H1 (cell line): ENCODE measurements at regions not wholly inside any gene's neighbourhood (a gene's known extent, or its start where the extent isn't known, plus 50 kb on each side); places are given as distances from the start of the nearest gene placed in this dataset.

Source experiments
- CTCF ChIA-PET: fragments of 300-600 bp; sonication (Branson Sonifier 250); formaldehyde crosslinking; loops from one replicate; lab custom pipeline; 2021; ENCODE audit not compliant: partially characterized antibody; lab: Charles Lee
- POLR2A ChIA-PET: fragments of 300-600 bp; sonication (Branson Sonifier 250); formaldehyde crosslinking; loops from one replicate; lab custom pipeline; 2021; ENCODE audit warnings: inconsistent platforms; ENCODE audit not compliant: partially characterized antibody; lab: Charles Lee
- DNase-seq, 2 experiments: peaks; one replicate each; pipeline versions ENCODE4 v3.0.0 to v3.0.0-alpha.2; 2010 to 2022; ENCODE audit warnings: low spot score in 2 of 2, low read depth in 1 of 2, mixed read lengths in 1 of 2
- FAIRE-seq: peaks from 2 replicates; lab custom pipeline; 2011; peaks lifted over from hg19 to GRCh38; lab: Jason Lieb, UNC
- H2AFZ ChIP-seq: 2 replicates; pipeline ENCODE4 v1.8.1; 2012; ENCODE audit warnings: low read length, inconsistent platforms
- H2AK5ac ChIP-seq: 2 replicates; pipeline ENCODE4 v1.6.1; 2013; ENCODE audit warnings: low read depth, low read length
- H2BK120ac ChIP-seq: replicated peaks from 2 replicates; pipeline ENCODE3; 2013; ENCODE audit warnings: low read depth, low read length, inconsistent platforms
- H2BK12ac ChIP-seq: 2 replicates; pipeline ENCODE4 v1.6.1; 2013; ENCODE audit warnings: low read depth, low read length
- H2BK15ac ChIP-seq: 2 replicates; pipeline ENCODE4 v1.6.1; 2013; ENCODE audit warnings: low read length
- H2BK20ac ChIP-seq: 2 replicates; pipeline ENCODE4 v1.6.1; 2013; ENCODE audit warnings: low read length
- H2BK5ac ChIP-seq: 2 replicates; pipeline ENCODE4 v1.6.1; 2013; ENCODE audit warnings: low read depth, low read length
- H3K14ac ChIP-seq: 2 replicates; pipeline ENCODE4 v1.6.1; 2013; ENCODE audit warnings: inconsistent platforms; ENCODE audit not compliant: insufficient read length
- H3K18ac ChIP-seq: 2 replicates; pipeline ENCODE4 v1.6.1; 2013; ENCODE audit warnings: low read length; ENCODE audit errors: extremely low read depth
- H3K23ac ChIP-seq: 2 replicates; pipeline ENCODE4 v1.6.1; 2013; ENCODE audit warnings: inconsistent platforms; ENCODE audit not compliant: insufficient read length
- H3K23me2 ChIP-seq: 2 replicates; pipeline ENCODE4 v1.6.1; 2013; ENCODE audit warnings: low read depth, low read length
- H3K27ac ChIP-seq: 2 replicates; pipeline ENCODE4 v1.6.1; 2011; ENCODE audit warnings: low read depth, low read length, inconsistent platforms
- H3K27me3 ChIP-seq, 4 experiments: replicated peaks in 1 of 4; 1 replicate in 1 of 4; 2 replicates in 3 of 4; pipeline versions ENCODE4 v1.6.1 to v1.8.1; 2011 to 2013; ENCODE audit warnings: low read length in 3 of 4, mild to moderate bottlenecking in 3 of 4, inconsistent platforms in 2 of 4, mixed read lengths in 2 of 4, moderate library complexity in 1 of 4; ENCODE audit not compliant: control insufficient read depth in 3 of 4, insufficient read depth in 3 of 4; ENCODE audit errors: extremely low read depth in 1 of 4
- H3K36me3 ChIP-seq, 4 experiments: 2 replicates each; pipeline versions ENCODE4 v1.6.1 to v1.8.1; 2011 to 2013; ENCODE audit warnings: mild to moderate bottlenecking in 4 of 4, low read length in 3 of 4, moderate library complexity in 2 of 4, control low read depth in 1 of 4, inconsistent platforms in 1 of 4; ENCODE audit not compliant: insufficient read depth in 4 of 4, control insufficient read depth in 2 of 4
- H3K4ac ChIP-seq: replicated peaks from 2 replicates; pipeline ENCODE3; 2013; ENCODE audit warnings: low read length, low read depth, mixed read lengths, inconsistent platforms; ENCODE audit not compliant: insufficient read length
- H3K4me1 ChIP-seq, 4 experiments: replicated peaks in 1 of 4; 1 replicate in 1 of 4; 2 replicates in 3 of 4; pipeline versions ENCODE4 v1.6.1 to v1.8.1; 2011 to 2013; ENCODE audit warnings: low read length in 3 of 4, inconsistent platforms in 2 of 4, mixed read lengths in 1 of 4; ENCODE audit not compliant: insufficient read depth in 4 of 4, control insufficient read depth in 3 of 4
- H3K4me2 ChIP-seq, 2 experiments: 2 replicates each; pipeline versions ENCODE4 v1.6.1 to v1.8.1; 2011 to 2013; ENCODE audit warnings: low read depth in 2 of 2, low read length in 2 of 2, control low read depth in 1 of 2, inconsistent platforms in 1 of 2, mild to moderate bottlenecking in 1 of 2; ENCODE audit not compliant: insufficient read depth in 1 of 2
- H3K4me3 ChIP-seq, 4 experiments: fragments of 200-600, 300-600 bp in 1 of 4; sonication (generic), shearing (Covaris generic), sonication (Bioruptor Twin) in 1 of 4; 2 replicates each; pipeline versions ENCODE4 v1.5.1 to v1.8.1; 2011 to 2016; ENCODE audit warnings: low read length in 4 of 4, low read depth in 3 of 4, control low read depth in 2 of 4, inconsistent platforms in 2 of 4, mild to moderate bottlenecking in 2 of 4, mixed read lengths in 1 of 4, moderate library complexity in 1 of 4; ENCODE audit not compliant: insufficient read depth in 2 of 4; ENCODE audit errors: extremely low read depth in 1 of 4
- H3K56ac ChIP-seq: replicated peaks from 2 replicates; pipeline ENCODE3; 2013; ENCODE audit warnings: low read depth, mild to moderate bottlenecking, mixed read lengths, low read length, inconsistent platforms; ENCODE audit not compliant: insufficient read length
- H3K79me1 ChIP-seq: 2 replicates; pipeline ENCODE4 v1.6.1; 2013; ENCODE audit warnings: low read depth, low read length, control low read depth
- H3K79me2 ChIP-seq, 2 experiments: 2 replicates each; pipeline versions ENCODE4 v1.6.1 to v1.8.1; 2012 to 2013; ENCODE audit warnings: low read length in 2 of 2, mild to moderate bottlenecking in 2 of 2, inconsistent platforms in 1 of 2; ENCODE audit not compliant: insufficient read depth in 2 of 2, control insufficient read depth in 1 of 2
- H3K9ac ChIP-seq, 4 experiments: replicated peaks in 1 of 4; 1 replicate in 1 of 4; 2 replicates in 3 of 4; pipeline versions ENCODE4 v1.6.1 to v1.8.1; 2011 to 2013; ENCODE audit warnings: low read depth in 3 of 4, low read length in 3 of 4, control low read depth in 2 of 4, mild to moderate bottlenecking in 2 of 4, moderate library complexity in 2 of 4, inconsistent platforms in 1 of 4; ENCODE audit errors: extremely low read depth in 1 of 4
- H3K9me3 ChIP-seq, 2 experiments: 2 replicates each; pipeline versions ENCODE4 v1.6.1 to v1.8.1; 2012 to 2013; ENCODE audit warnings: mild to moderate bottlenecking in 2 of 2, moderate library complexity in 2 of 2, control low read depth in 1 of 2, inconsistent platforms in 1 of 2, low read depth in 1 of 2, low read length in 1 of 2, mixed read lengths in 1 of 2; ENCODE audit not compliant: insufficient read depth in 2 of 2
- H4K20me1 ChIP-seq, 2 experiments: replicated peaks in 1 of 2; 2 replicates each; pipeline versions ENCODE3 to v1.8.1; 2011 to 2013; ENCODE audit warnings: inconsistent platforms in 2 of 2, low read length in 2 of 2, mild to moderate bottlenecking in 1 of 2; ENCODE audit not compliant: insufficient read depth in 2 of 2, control insufficient read depth in 1 of 2
- H4K5ac ChIP-seq: 2 replicates; pipeline ENCODE4 v1.6.1; 2013; ENCODE audit warnings: low read length, low read depth, mixed read lengths, inconsistent platforms; ENCODE audit not compliant: insufficient read length
- H4K8ac ChIP-seq: 2 replicates; pipeline ENCODE4 v1.8.0; 2013; ENCODE audit warnings: mild to moderate bottlenecking, moderate library complexity, low read length, inconsistent platforms; ENCODE audit not compliant: insufficient read depth; ENCODE audit errors: extremely low read depth
- H4K91ac ChIP-seq: replicated peaks from 2 replicates; pipeline ENCODE3; 2013; ENCODE audit warnings: low read length, mixed read lengths, inconsistent platforms; ENCODE audit not compliant: insufficient read length
- CBX5 ChIP-seq: fragments of 300-800, 300-1000 bp; sonication (generic); IDR thresholded peaks from 2 replicates; pipeline ENCODE4 v1.7.1; 2016; ENCODE audit warnings: antibody characterized with exemption, low read length, low read depth
- E2F6 ChIP-seq: IDR thresholded peaks from 2 replicates; pipeline ENCODE4 v1.6.1; 2012; ENCODE audit warnings: inconsistent platforms
- RNF2 ChIP-seq: fragments of 200-900, 300-1000 bp; sonication (generic); IDR thresholded peaks from 2 replicates; pipeline ENCODE4 v1.7.1; 2016; ENCODE audit warnings: borderline replicate concordance, low read depth, mild to moderate bottlenecking, antibody characterized with exemption, low read length; ENCODE audit not compliant: poor library complexity, severe bottlenecking; ENCODE audit errors: missing control alignments
- RXRA ChIP-seq: IDR thresholded peaks from 2 replicates; pipeline ENCODE4 v1.6.1; 2011; ENCODE audit warnings: low read depth, mild to moderate bottlenecking, low read length, moderate library complexity; ENCODE audit not compliant: insufficient read depth
- SIN3A ChIP-seq, 2 experiments: IDR thresholded peaks in 1 of 2; conservative IDR thresholded peaks in 1 of 2; 2 replicates each; pipeline ENCODE4 v1.6.1; 2011 to 2012; ENCODE audit warnings: low read length in 2 of 2, improper control_type of control experiment in 1 of 2, low read depth in 1 of 2, mild to moderate bottlenecking in 1 of 2
- SP4 ChIP-seq: IDR thresholded peaks from 2 replicates; pipeline ENCODE4 v1.6.1; 2012; ENCODE audit warnings: low read length, inconsistent platforms
- TAF7 ChIP-seq: optimal IDR thresholded peaks from 2 replicates; pipeline ENCODE3; 2011; ENCODE audit warnings: low read depth, mild to moderate bottlenecking, inconsistent platforms, low read length, moderate library complexity, borderline replicate concordance
- TCF12 ChIP-seq: IDR thresholded peaks from 2 replicates; pipeline ENCODE4 v1.6.1; 2011; ENCODE audit warnings: low read depth, mild to moderate bottlenecking, low read length
- USF2 ChIP-seq: IDR thresholded peaks from 2 replicates; pipeline ENCODE4 v1.6.1; 2011; ENCODE audit warnings: low read length, improper control_type of control experiment
- WGBS, 2 experiments: shearing (Covaris generic) in 1 of 2; methylation state at CpG; one replicate each; pipeline versions ENCODE4 v1.1.6 to v1.1.7; 2013 to 2015; ENCODE audit warnings: low lambda C conversion rate in 2 of 2, mixed read lengths in 2 of 2, inconsistent platforms in 1 of 2, low coverage in 1 of 2, missing lambda C conversion rate in 1 of 2; ENCODE audit not compliant: insufficient replicate concordance in 2 of 2, insufficient coverage in 1 of 2, insufficient read length in 1 of 2; ENCODE audit errors: extremely low coverage in 1 of 2, missing lambda C conversion rate in 1 of 2; 5-methylcytosine and 5-hydroxymethylcytosine counted together

DNA sequence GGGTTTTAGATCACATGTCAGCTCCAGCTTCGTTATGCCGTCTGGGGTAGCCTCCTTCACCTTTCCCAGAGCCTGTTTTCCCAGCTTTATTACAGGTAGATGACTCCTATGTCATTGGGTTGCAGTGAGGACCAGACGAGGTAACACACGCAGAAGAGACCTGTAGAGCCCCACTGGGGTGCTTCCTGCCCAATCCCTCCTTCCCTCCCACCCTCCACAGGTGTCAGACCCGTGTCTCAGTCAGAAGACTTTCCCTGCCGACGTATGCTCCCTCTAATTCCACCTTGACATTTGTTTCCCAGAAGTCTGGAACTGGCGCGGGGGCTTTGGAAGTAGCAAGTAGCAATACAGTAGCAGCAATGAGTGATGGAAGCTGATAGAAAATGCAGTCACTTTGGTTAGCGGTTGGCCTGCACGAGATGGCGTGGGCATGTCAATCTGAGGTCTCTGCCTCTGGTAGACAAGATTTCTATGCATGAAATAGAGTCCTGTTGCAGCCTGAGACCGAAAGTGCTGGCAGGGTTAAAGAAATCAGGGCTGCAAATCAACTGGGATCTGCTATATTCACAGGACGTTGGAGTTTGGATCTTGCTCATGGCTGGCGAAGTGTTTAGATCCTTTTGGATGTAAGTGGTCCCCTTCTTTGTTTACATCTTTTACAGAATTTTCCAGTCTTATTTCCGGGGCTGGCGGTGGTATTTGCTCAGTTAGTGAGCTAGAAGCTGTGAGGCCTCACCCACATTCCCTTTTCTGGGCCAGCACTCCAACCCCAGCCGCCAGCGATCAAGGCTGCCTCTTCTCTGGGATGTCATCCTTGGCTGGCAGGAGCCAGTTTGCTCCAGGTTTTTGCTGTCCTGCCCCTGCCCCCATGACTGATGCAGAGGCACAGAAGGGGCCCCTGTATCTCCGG is 78.3 kb upstream of the KMT2C start:
- Histone ChIP-seq H4K20me1 (no peaks in the 10 kb centered on the region), H3K27me3 (no peaks in the 10 kb centered on the region; a peak in 1 of 7 replicates), H4K8ac (no peak overlapping the region), H4K5ac (no peak overlapping the region), H2BK120ac (no peak overlapping the region), H3K79me2 (no peaks in the 10 kb centered on the region), H3K4me3 (no peak overlapping the region), H3K4ac (no peak overlapping the region), H3K4me2 (no peak overlapping the region), H2BK5ac (no peak overlapping the region), H3K56ac (no peak overlapping the region), H3K4me1 (no peaks in the 10 kb centered on the region), H2BK20ac (no peak overlapping the region), H3K23ac (no peak overlapping the region), H3K9me3 (peaks cover 0 to 1% of the 10 kb centered on the region in 2 experiments; a peak in 1 of 4 replicates), H3K36me3 (no peaks in the 10 kb centered on the region), H3K9ac (no peak overlapping the region), H2AK5ac (no peak overlapping the region), H3K18ac (no peak overlapping the region), H3K27ac (no peak overlapping the region), H4K91ac (no peak overlapping the region), H2BK12ac (no peak overlapping the region), H3K14ac (no peak overlapping the region), H2AFZ (peak overlapping the region; percentile 74; the same call in 1 of the 2 replicates), H3K23me2 (no peaks in the 10 kb centered on the region), H3K79me1 (no peaks in the 10 kb centered on the region), H2BK15ac (no peak overlapping the region)
- DNase-seq (no peak), FAIRE-seq (no peak)
- ChIA-PET CTCF (interaction anchor here (0.6 to 1.8 kb wide), 3 partner anchors 8 to 537 kb away, joined by 3 to 4 read pairs (median 4); no protein-coding TSS in a partner anchor), POLR2A (no interaction called here)
- TF ChIP-seq RXRA = no peak
- TF ChIP-seq SIN3A (conservative IDR thresholded peaks at IDR 0.05 in 1 of 2, IDR thresholded peaks at IDR 0.05 in 1 of 2; ENCODE audit: low read depth in 1 of 2, low read length in 2 of 2) = no peak
- TF ChIP-seq USF2 = no peak
- no peak for TF ChIP-seq TCF12
- TF ChIP-seq E2F6 = no peak
- TF ChIP-seq RNF2 = no peak
- TF ChIP-seq CBX5 = no peak
- no peak for TF ChIP-seq TAF7
- TF ChIP-seq SP4 = no peak
- WGBS, 2 experiments = 85% methylated on average over 20 of the region's 20 CpGs; no CpG with 5 or more reads in 1 of the 2 experiments
